Stimulated activated CD8-positive, alpha-beta memory T cell treated with anti-CD3 and anti-CD28 coated beads, Interleukin-4, amount 100 ng/mL, for 48 hours (primary cell): ENCODE measurements at regions not wholly inside any gene's neighbourhood (a gene's known extent, or its start where the extent isn't known, plus 50 kb on each side); places are given as distances from the start of the nearest gene placed in this dataset.
A peak's percentile ranks its signal among the peaks of the same experiment; 100 is the strongest.

ENCODE experiments used
- DNase-seq: peaks from one replicate; pipeline ENCODE4 v3.0.0-alpha.2; 2020

GRCh38 chr1:29640428-29640785 lies 404.1 kb downstream of the PTPRU start:
- DNase-seq: peak; percentile 7

- DNase-seq: peak; percentile 12
Observed at GRCh38 chr1:29639741-29640427, 403.6 kb downstream of the PTPRU start.

GRCh38 chr1:29639156-29639736 lies 402.9 kb downstream of the PTPRU start:
- DNase-seq: no peak

GRCh38 chr1:29638281-29638680 lies 402.0 kb downstream of the PTPRU start:
- DNase-seq: no peak

GRCh38 chr1:29636936-29637335 lies 400.6 kb downstream of the PTPRU start:
- DNase-seq: no peak

- no peak for DNase-seq
Observed at GRCh38 chr1:29635501-29636263, 399.4 kb downstream of the PTPRU start.

GRCh38 chr1:29634746-29635335 lies 398.5 kb downstream of the PTPRU start:
- DNase-seq: no peak

GRCh38 chr1:29634324-29634723 lies 398.0 kb downstream of the PTPRU start:
- DNase-seq: no peak

GRCh38 chr1:29633771-29634170 lies 397.4 kb downstream of the PTPRU start:
- DNase-seq: no peak

GRCh38 chr1:29632806-29633615 lies 396.7 kb downstream of the PTPRU start:
- DNase-seq: no peak

- DNase-seq: no peak
Observed at GRCh38 chr1:29631836-29632805, 395.8 kb downstream of the PTPRU start.

- DNase-seq: no peak
Observed at GRCh38 chr1:29631361-29631760, 395.0 kb downstream of the PTPRU start.

GRCh38 chr1:29630756-29631155 lies 394.4 kb downstream of the PTPRU start:
- DNase-seq: no peak

GRCh38 chr1:29629814-29630516 lies 393.6 kb downstream of the PTPRU start:
- DNase-seq: no peak

- DNase-seq: no peak
Observed at GRCh38 chr1:29629401-29629800, 393.1 kb downstream of the PTPRU start.

GRCh38 chr1:29628190-29628589 lies 391.9 kb downstream of the PTPRU start:
- DNase-seq: no peak

- no peak for DNase-seq
Observed at GRCh38 chr1:29626726-29627125, 390.4 kb downstream of the PTPRU start.

- no peak for DNase-seq
Observed at GRCh38 chr1:29626066-29626465, 389.7 kb downstream of the PTPRU start.

- DNase-seq: no peak
Observed at GRCh38 chr1:29625084-29625420, 388.7 kb downstream of the PTPRU start.

- DNase-seq: no peak
Observed at GRCh38 chr1:29624320-29625083, 388.2 kb downstream of the PTPRU start.
